Astrocyte (in vitro differentiated cells and primary cell): ENCODE measurements at regions not wholly inside any gene's neighbourhood (a gene's known extent, or its start where the extent isn't known, plus 50 kb on each side); places are given as distances from the start of the nearest gene placed in this dataset.

Experiments
- DNase-seq: peaks from one replicate; pipeline ENCODE4 v3.0.0-alpha.2; 2010; ENCODE audit warnings: low read depth
- FAIRE-seq: peaks from 2 replicates; lab custom pipeline; 2011; peaks lifted over from hg19 to GRCh38; lab: Jason Lieb, UNC
- H2AFZ ChIP-seq: 2 replicates; pipeline ENCODE4 v1.6.0; 2012; ENCODE audit warnings: low read depth, low read length, inconsistent platforms
- H3K27ac ChIP-seq: 2 replicates; pipeline ENCODE4 v1.5.1; 2011; ENCODE audit warnings: low read depth, low read length, inconsistent platforms
- H3K27me3 ChIP-seq: 2 replicates; pipeline ENCODE4 v1.6.0; 2011; ENCODE audit warnings: low read length, inconsistent platforms; ENCODE audit not compliant: insufficient read depth
- H3K36me3 ChIP-seq: 2 replicates; pipeline ENCODE4 v1.5.1; 2011; ENCODE audit warnings: low read length, inconsistent platforms; ENCODE audit not compliant: insufficient read depth
- H3K4me1 ChIP-seq: 2 replicates; pipeline ENCODE4 v1.5.1; 2011; ENCODE audit warnings: low read length, inconsistent platforms; ENCODE audit not compliant: insufficient read depth
- H3K4me2 ChIP-seq: 2 replicates; pipeline ENCODE4 v1.6.0; 2012; ENCODE audit warnings: low read length, inconsistent platforms
- H3K4me3 ChIP-seq: 2 replicates; pipeline ENCODE4 v1.5.1; 2011; ENCODE audit warnings: low read depth, mild to moderate bottlenecking, low read length, inconsistent platforms; ENCODE audit not compliant: insufficient read depth
- H3K79me2 ChIP-seq: 2 replicates; pipeline ENCODE4 v1.6.0; 2012; ENCODE audit warnings: mild to moderate bottlenecking, low read length, inconsistent platforms; ENCODE audit not compliant: insufficient read depth
- H3K9ac ChIP-seq: 2 replicates; pipeline ENCODE4 v1.6.0; 2012; ENCODE audit warnings: mild to moderate bottlenecking, low read length, inconsistent platforms
- H3K9me3 ChIP-seq: 2 replicates; pipeline ENCODE4 v1.5.1; 2012; ENCODE audit warnings: low read depth, mild to moderate bottlenecking, low read length, inconsistent platforms; ENCODE audit not compliant: insufficient read depth
- H4K20me1 ChIP-seq: 2 replicates; pipeline ENCODE4 v1.6.0; 2012; ENCODE audit warnings: low read length, inconsistent platforms; ENCODE audit not compliant: insufficient read depth
- H3K27ac Mint-ChIP-seq: one replicate; pipeline ENCODE4 v1.8.0; 2021; ENCODE audit warnings: mild to moderate bottlenecking, mixed read lengths; ENCODE audit not compliant: unreplicated experiment
- H3K27me3 Mint-ChIP-seq: one replicate; pipeline ENCODE4 v1.8.0; 2021; ENCODE audit warnings: low read depth, mixed read lengths; ENCODE audit not compliant: unreplicated experiment
- H3K36me3 Mint-ChIP-seq: one replicate; pipeline ENCODE4 v1.8.0; 2021; ENCODE audit warnings: low read depth, mixed read lengths; ENCODE audit not compliant: unreplicated experiment
- H3K4me1 Mint-ChIP-seq: one replicate; pipeline ENCODE4 v1.8.0; 2021; ENCODE audit warnings: low read depth, mixed read lengths; ENCODE audit not compliant: unreplicated experiment
- H3K4me3 Mint-ChIP-seq: one replicate; pipeline ENCODE4 v1.8.0; 2021; ENCODE audit warnings: mild to moderate bottlenecking, moderate library complexity, mixed read lengths; ENCODE audit not compliant: unreplicated experiment
- H3K9me3 Mint-ChIP-seq: one replicate; pipeline ENCODE4 v1.8.0; 2021; ENCODE audit warnings: mild to moderate bottlenecking, mixed read lengths; ENCODE audit not compliant: unreplicated experiment
- EZH2 ChIP-seq: IDR thresholded peaks from 2 replicates; pipeline ENCODE4 v1.6.1; 2012; ENCODE audit warnings: mild to moderate bottlenecking, low read length, inconsistent platforms; ENCODE audit not compliant: insufficient read depth
- TF ChIP-seq, protein P1 (sequence below): IDR thresholded peaks from 2 replicates; pipeline ENCODE4 v1.5.1; 2011; ENCODE audit warnings: low read depth, mild to moderate bottlenecking, inconsistent platforms, low read length, moderate library complexity; ENCODE audit not compliant: insufficient read depth

DNA sequence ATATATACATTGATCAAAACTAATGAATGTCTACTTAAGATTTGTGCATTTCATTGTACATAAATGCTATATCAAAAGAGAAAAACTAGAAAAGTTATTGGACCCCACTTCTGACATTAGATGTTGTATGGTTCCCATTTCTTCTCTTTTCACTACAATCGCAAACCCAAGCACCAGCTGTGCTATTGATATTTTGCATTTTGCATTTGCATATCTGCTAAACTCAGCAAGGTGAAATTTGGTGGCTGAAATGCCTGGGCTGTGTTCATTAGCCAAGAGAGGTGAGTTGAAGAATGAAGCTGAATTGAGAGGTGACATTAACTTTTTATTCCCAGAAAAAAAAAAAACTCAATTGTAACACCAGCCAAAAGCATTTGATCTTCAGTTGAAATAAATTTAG lies 232.1 kb upstream of the TENT5A start:
- DNase-seq, result no peak
- Histone ChIP-seq H4K20me1 (no peaks in the 10 kb centered on the region), H3K4me3 (no peak overlapping the region), H3K4me1 (peaks cover 9% of the 10 kb centered on the region), H3K4me2 (no peak overlapping the region), H3K27ac (no peak overlapping the region), H3K9me3 (no peaks in the 10 kb centered on the region), H3K27me3 (no peaks in the 10 kb centered on the region), H3K9ac (no peak overlapping the region), H3K36me3 (no peaks in the 10 kb centered on the region), H2AFZ (no peak overlapping the region), H3K79me2 (no peaks in the 10 kb centered on the region)
- TF ChIP-seq, protein P1, sequence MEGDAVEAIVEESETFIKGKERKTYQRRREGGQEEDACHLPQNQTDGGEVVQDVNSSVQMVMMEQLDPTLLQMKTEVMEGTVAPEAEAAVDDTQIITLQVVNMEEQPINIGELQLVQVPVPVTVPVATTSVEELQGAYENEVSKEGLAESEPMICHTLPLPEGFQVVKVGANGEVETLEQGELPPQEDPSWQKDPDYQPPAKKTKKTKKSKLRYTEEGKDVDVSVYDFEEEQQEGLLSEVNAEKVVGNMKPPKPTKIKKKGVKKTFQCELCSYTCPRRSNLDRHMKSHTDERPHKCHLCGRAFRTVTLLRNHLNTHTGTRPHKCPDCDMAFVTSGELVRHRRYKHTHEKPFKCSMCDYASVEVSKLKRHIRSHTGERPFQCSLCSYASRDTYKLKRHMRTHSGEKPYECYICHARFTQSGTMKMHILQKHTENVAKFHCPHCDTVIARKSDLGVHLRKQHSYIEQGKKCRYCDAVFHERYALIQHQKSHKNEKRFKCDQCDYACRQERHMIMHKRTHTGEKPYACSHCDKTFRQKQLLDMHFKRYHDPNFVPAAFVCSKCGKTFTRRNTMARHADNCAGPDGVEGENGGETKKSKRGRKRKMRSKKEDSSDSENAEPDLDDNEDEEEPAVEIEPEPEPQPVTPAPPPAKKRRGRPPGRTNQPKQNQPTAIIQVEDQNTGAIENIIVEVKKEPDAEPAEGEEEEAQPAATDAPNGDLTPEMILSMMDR, result no peak
- TF ChIP-seq EZH2, result no peak
- Mint-ChIP-seq H3K27me3 (no peaks in the 10 kb centered on the region), H3K36me3 (no peaks in the 10 kb centered on the region), H3K27ac (no peak overlapping the region), H3K9me3 (peaks cover 3% of the 10 kb centered on the region), H3K4me3 (no peak overlapping the region), H3K4me1 (peaks cover 17% of the 10 kb centered on the region)
- no peak for FAIRE-seq

DNA sequence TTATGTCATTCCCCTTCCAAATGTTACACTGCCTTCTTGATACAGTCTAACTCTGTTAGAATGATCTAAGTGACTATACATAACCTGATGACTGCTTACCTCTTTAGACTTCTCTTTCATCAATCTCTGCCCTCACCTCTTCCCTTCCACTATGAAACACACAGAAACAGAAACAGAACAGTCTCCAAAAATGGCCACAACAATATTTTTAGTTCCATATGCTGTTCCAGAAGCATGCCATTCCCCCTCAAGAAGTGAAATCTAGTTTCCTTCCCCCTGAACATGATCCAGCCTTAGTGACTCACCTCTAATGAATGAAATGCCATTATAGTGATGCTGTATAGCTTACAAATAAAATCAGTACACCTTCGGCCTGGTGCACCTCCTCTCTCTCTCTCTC lies 229.3 kb upstream of the TENT5A start:
- DNase-seq, result peak; percentile 85
- FAIRE-seq, result peak; percentile 83
- Histone ChIP-seq H4K20me1 (no peaks in the 10 kb centered on the region), H3K4me2 (peak overlapping the region; percentile 65), H3K27me3 (no peaks in the 10 kb centered on the region), H3K9ac (peak overlapping the region; percentile 69), H3K27ac (peak overlapping the region; percentile 64), H3K36me3 (no peaks in the 10 kb centered on the region), H3K4me3 (no peak overlapping the region), H2AFZ (peak overlapping the region; percentile 55), H3K4me1 (peaks cover 9% of the 10 kb centered on the region), H3K9me3 (no peaks in the 10 kb centered on the region), H3K79me2 (no peaks in the 10 kb centered on the region)
- Mint-ChIP-seq H3K27ac (peak overlapping the region; percentile 77), H3K9me3 (peaks cover 3% of the 10 kb centered on the region), H3K4me3 (peak overlapping the region; percentile 15), H3K4me1 (peaks cover 18% of the 10 kb centered on the region), H3K27me3 (no peaks in the 10 kb centered on the region), H3K36me3 (no peaks in the 10 kb centered on the region)
- TF ChIP-seq, protein P1, result no peak
- TF ChIP-seq EZH2, result no peak

DNA sequence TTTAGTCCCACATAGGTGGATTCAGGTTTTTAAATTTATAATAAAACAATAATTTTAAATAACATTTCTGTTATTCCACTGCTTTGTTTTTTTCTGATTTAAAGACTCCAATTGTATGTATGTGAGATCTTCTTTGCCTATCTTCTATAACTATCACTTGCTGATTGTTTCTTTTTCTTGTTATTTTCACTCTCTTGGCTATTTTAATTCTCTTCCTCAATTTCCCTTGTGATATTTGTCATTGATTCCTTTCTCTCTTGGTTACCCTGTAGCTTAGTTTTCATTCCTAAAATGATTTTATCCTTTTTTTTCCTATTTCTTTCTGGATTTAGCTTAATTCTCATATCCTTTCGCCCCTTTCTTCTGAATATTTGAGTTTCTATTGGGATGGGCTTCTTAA lies 227.3 kb upstream of the TENT5A start:
- H3K27ac Mint-ChIP-seq, result no peak overlapping the region
- no peaks in the 10 kb centered on the region for H3K27me3 Mint-ChIP-seq
- DNase-seq (no peak), FAIRE-seq (no peak)
- H3K4me2 ChIP-seq, result no peak overlapping the region
- H4K20me1 ChIP-seq, result no peaks in the 10 kb centered on the region
- peaks cover 18% of the 10 kb centered on the region for H3K4me1 Mint-ChIP-seq
- H3K4me1 ChIP-seq, result peaks cover 9% of the 10 kb centered on the region
- no peaks in the 10 kb centered on the region for H3K79me2 ChIP-seq
- H3K36me3 Mint-ChIP-seq, result peaks cover 2% of the 10 kb centered on the region
- H3K36me3 ChIP-seq, result no peaks in the 10 kb centered on the region
- no peak overlapping the region for H3K27ac ChIP-seq
- TF ChIP-seq EZH2, result no peak
- TF ChIP-seq, protein P1, result no peak
- no peak overlapping the region for H2AFZ ChIP-seq
- no peaks in the 10 kb centered on the region for H3K9me3 ChIP-seq
- no peaks in the 10 kb centered on the region for H3K27me3 ChIP-seq
- H3K9me3 Mint-ChIP-seq, result peaks cover 3% of the 10 kb centered on the region
- H3K4me3 ChIP-seq, result no peak overlapping the region
- no peak overlapping the region for H3K4me3 Mint-ChIP-seq
- no peak overlapping the region for H3K9ac ChIP-seq
